ENCODE measurements at regions not wholly inside any gene's neighbourhood (a gene's known extent, or its start where the extent isn't known, plus 50 kb on each side); places are given as distances from the start of the nearest gene placed in this dataset.
"Not testable (repeated sequence)": the region's sequence is repeated elsewhere in the genome, so short reads cannot be mapped to it uniquely, and the experiment has no call there.

DNA sequence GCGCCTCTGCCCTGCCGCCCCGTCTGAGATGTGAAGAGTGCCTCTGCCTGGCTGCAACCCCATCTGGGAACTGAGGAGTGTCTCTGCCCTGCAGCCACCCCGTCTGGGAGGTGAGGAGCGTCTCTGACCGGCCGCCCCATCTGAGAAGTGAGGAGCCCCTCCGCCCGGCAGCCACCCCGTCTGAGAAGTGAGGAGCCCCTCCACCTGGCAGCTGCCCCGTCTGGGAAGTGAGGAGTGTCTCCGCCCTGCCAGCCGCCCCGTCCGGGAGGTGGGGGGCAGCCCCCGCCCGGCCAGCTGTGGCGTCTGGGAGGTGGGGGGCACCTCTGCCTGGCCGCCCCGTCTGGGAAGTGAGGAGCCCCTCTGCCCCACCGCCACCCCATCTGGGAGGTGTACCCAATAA is 110.4 kb downstream of the PRKAB2 start:
- DNase-seq, result not testable (repeated sequence)

- DNase-seq, result no peak
Measured at GRCh38 chr1:147053269-147053668, 115.1 kb downstream of the NBPF12 start.

DNA sequence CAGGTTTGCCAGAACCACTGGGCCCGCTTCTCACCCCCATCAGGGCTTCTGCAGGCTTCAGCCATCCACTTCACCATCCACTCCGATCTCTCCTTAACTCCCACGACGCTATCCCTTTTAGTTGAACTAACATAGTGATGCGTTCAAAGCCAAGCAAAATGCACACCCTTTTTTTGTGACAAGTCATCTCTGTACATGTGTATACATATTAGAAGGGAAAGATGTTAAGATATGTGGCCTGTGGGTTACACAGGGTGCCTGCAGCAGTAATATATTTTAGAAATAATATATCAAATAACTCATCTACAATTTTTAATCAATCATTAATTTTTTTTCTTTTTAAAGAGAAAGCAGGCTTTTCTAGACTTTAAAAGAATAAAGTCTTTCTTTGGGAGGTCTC is 114.6 kb downstream of the NBPF12 start:
- DNase-seq, result no peak

- no peak for DNase-seq
Measured at GRCh38 chr1:147052143-147052542, 114.0 kb downstream of the NBPF12 start.

DNA sequence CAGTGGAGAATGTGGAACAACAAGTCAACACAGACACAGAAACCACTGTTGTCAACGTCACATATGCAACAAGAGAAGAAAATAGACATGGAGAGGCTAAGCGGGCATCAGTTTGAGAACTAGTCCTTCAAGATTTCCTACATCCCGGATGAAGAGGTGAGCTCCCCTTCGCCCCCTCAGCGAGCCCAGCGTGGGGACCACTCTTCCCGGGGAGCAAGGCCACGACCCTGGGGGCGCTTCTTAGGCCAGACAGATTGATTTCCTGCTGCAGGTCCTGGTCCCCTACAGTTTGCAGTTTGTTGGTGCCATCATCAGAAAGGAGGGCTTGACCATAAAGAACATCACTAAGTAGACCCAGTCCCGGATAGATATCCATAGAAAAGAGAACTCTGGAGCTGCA is 113.0 kb downstream of the NBPF12 start:
- DNase-seq, result no peak

GRCh38 chr1:147050654-147051053 is 112.5 kb downstream of the NBPF12 start:
- DNase-seq, result no peak

DNA sequence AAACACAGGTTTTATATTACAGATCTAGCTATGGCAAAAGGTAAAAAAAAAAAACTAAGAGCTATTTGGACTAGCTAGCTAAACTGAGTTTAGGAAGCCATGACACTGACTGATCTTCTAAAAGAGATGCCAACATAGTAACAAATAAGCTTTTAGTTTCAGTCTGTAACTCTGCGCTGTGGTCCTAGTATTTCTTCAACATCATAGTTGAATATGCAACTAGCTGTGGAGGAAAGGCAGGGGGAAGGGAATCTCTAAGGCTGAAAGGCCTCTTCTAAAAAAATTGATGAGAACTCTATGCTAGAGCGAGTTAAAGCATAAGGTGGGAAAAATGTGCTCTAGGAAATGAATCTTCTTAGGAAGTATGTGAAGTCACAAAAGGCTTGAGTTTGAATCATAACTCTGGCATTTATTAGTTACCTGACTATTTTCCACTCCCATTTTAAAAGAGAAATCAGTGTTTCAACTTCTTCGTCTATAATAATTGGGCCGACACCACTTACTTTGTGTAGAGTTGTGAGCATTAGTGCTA is 108.8 kb downstream of the NBPF12 start:
- DNase-seq, result not testable (repeated sequence)

DNA sequence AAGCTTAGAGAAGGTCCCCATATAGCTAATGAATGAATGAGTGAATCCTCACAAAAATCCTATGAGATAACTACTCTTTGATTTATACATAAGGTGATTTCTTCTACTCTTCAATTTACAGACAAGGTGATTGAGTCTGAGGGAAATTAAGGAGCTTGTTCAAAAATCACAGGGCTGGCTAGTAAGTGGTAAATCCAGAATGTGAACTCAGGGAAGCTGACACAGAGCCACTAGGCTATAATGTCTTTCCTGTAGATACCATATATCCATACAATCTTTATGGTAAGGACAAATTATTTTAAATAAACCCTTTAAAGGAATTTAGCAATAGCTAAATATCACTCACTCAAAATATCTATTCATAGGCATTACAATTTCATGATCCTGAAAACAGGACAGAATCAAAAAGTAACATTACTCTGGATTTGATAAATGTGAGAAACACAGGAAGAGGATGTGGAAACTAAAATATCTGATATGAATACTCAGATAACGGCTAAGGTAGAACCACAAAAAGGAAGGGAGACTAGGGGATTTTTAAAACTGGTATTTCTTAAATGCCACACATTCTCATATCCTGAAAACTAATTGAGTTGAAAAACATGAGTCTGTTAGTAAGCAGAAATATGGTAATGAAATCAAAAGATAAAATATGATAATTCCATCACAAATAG is 108.2 kb downstream of the NBPF12 start:
- no peak for DNase-seq
